CMK (cell line): ENCODE measurements at regions not wholly inside any gene's neighbourhood (a gene's known extent, or its start where the extent isn't known, plus 50 kb on each side); places are given as distances from the start of the nearest gene placed in this dataset.
"Not testable (repeated sequence)": the region's sequence is repeated elsewhere in the genome, so short reads cannot be mapped to it uniquely, and the experiment has no call there.

Source experiments
- DNase-seq: peaks from one replicate; pipeline ENCODE4 v3.0.0-alpha.2; 2010; ENCODE audit warnings: low read depth

DNA sequence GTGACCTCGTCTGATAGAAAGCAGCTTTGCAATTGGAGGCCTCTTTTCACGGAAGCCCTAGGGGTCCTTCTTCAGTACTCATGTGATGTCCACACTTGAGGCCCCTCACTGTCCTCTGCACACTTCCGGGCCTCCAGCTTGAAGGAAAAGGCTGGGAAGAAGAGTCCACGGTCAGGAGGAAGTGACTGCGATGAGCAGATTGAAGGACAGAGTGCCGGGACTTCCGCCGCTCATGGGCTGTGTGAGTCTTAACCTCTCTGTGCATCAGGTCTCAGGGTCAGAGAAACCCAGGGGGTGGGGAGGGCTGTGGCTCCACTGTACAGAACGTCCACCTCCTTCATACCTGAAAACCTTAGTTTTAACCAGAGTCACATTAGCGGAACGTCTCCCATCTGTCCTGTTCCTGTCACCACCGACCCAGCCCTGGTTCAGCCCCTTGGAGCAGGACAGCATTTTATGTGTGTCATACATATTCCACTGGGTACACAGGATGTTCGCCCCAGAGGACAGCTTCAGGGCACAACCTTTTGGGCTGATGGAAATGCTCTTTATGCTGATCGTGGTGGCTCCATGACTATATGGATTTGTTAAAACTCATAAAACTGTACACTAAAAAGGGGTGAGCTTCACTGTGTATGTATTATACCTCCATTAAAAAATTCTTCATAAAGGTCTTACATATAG, 51.0 kb upstream of the SORCS2 start:
- no peak for DNase-seq

DNA sequence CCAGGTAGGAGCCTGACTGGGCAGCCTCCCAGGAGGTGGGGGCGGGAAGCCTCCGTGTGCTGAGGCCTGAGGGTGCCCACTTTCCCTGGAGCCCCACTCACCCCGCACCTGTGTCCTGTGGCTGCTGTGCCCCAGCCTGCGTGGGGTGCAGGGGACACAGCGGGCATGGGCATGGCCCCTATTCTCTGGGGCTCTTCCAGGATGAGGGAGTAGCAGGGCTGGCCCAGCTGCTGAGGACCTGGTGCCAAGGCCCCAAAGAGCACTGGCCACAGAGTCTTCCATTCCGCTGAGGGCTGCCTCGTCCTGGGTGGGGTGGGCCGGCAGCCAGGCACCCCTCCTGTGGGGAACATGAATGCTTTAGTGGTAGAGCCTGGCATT, 51.7 kb upstream of the SORCS2 start:
- DNase-seq, result no peak

- no peak for DNase-seq
Measured at GRCh38 chr4:7140062-7140691, 52.2 kb upstream of the SORCS2 start.

GRCh38 chr4:7139167-7139982, 53.0 kb upstream of the SORCS2 start:
- DNase-seq, result no peak

GRCh38 chr4:7138223-7139166, 53.8 kb upstream of the SORCS2 start:
- DNase-seq, result no peak

DNA sequence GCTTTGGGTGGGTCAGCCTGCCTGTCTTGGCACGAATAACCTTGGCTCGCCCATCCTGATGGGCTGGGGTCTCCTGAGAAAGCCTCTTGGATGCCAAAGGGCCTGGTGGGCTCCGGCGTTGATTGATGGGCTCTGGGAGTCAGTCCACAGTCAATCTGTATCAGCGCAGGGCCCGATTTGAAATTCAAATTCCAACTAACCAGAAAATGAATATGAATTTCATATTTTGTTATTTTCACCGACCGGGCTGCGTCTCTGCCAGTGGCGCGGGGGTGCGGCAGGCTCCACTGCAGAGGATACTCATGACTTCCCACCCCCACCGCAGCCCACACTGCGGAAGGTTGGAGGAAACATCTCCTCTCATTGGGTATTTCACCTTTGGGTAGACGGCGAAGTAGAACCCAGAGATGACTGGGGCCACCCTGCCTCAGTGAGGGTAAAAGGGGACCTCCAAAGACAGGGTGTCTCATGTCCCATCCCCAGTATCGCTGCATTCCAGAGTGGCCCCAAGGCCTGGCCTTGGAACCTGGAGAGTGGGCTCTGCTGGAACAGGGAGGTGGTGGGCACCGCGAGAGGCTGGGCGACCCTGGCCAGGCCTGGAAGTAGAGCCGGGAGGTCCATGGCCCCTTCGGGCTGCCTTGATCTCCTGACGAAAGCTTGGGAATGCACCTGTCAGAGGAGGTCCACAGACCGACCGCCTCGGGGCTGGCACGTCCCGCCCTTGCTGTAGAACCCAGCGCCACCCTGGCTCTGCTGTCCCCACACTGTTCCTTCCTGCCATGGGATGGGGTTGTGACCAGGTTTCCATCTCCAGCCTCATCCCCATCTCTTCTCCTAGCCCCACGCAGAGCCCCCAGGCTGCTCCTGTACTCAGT, 54.8 kb upstream of the SORCS2 start:
- DNase-seq, result no peak

GRCh38 chr4:7136351-7136750, 56.0 kb upstream of the SORCS2 start:
- DNase-seq, result no peak

DNA sequence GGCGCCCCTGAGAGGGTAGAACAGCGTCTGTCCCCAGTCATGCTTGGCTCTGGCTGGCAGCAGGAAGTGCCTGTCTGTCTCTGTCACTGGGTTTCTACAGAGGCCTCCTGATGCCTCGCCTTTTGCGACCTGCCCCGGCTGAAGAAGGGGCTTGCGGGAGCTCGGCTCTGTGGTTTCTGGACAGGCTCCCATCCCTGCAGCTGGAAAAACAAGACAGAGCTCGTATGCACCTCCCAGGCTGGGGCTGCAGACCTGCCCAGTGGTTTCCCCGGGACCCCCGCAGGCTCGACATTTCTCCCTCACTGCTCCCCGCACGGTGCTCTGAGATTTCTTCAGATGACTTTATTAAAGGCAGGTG, 57.0 kb upstream of the SORCS2 start:
- no peak for DNase-seq

GRCh38 chr4:7134737-7135388, 57.5 kb upstream of the SORCS2 start:
- no peak for DNase-seq

GRCh38 chr4:7133818-7134650, 58.3 kb upstream of the SORCS2 start:
- not testable (repeated sequence) for DNase-seq

DNA sequence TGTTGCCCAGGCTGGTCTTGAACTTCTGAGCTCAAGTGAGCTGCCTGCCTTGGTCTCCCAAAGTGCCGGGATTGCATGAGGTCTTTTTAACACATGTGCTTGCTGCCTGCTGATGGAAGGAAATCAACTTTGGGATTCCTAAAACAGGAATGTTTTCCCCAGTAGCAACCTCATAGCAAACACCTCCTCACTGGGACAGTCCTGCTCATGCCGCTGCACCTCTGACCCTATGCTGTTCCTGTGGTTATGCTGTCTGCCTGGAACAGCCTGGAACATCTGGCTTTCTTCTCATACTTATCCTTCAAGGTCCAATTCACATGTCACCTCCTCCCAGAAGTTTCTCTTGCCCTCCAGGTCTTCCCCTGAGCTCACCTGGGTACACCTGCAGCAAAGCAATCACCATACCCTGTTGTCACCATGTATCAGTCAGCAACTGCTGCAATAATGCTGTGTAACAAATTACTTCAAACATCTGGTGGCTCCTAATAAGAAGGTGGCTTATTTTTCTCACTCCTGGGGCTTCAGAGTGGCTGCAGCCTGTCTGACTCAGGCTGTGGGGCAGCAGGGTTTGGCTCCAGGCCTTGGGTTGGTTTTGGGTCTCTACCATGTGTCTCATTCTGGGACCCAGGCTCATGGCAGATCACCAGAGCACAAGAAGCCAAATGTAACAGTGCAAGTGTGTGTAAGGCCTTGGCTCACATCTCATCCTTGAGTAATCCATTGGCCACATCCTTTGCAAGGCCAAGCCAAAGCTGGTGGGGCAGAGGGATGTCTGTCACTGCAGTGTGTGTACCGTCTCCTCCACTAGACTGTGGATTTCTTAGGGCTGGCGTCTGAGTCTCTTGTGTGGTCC, 59.4 kb upstream of the SORCS2 start:
- no peak for DNase-seq

DNA sequence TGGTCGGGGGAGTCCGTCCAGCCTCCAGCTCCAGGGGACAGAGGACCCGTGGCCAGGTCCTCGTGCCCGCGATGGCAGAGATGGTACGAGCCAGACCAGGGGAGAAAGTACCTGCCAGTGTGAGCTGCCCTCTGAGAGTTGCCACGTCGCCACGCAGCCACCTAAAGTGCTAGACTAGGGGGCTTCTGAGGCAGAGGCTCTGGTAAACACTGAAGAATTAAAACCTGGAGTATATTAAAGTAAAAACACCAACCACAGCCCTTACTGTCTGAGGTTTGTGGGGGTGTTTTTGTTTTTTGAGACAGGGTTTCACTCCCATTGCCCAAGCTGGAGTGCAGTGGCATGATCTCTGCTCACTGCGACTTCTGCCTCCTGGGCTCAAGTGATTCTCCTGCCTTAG, 60.1 kb upstream of the SORCS2 start:
- DNase-seq, result no peak

GRCh38 chr4:7131498-7132031, 60.8 kb upstream of the SORCS2 start:
- no peak for DNase-seq

DNA sequence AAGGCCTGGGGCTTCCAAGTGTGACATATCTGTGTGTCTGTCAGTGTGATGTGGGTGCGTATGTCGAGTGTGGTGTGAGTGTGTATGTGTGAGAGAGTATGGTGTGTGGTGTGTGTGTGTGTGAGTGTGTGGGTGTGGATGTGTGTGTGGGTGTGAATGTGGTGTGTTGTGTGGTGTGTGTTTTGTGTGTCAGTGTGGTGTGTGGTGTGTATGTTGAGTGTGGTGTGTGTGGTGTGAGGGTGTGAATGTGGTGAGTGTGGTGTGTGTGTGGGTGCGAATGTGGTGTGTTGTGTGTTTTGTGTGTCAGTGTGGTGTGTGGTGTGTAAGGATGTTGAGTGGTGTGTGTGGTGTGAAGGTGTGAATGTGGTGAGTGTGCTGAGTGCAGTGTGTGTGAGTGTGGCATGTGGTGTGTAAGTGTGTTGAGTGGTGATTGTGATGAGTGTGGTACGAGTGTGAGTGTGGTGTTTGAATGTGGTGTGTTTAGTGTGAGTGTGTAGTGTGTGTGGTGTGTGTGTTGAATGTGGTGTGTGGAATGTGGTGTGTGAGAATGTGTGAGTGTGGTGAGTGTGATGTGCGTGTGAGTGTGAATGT, 61.6 kb upstream of the SORCS2 start:
- DNase-seq, result no peak

DNA sequence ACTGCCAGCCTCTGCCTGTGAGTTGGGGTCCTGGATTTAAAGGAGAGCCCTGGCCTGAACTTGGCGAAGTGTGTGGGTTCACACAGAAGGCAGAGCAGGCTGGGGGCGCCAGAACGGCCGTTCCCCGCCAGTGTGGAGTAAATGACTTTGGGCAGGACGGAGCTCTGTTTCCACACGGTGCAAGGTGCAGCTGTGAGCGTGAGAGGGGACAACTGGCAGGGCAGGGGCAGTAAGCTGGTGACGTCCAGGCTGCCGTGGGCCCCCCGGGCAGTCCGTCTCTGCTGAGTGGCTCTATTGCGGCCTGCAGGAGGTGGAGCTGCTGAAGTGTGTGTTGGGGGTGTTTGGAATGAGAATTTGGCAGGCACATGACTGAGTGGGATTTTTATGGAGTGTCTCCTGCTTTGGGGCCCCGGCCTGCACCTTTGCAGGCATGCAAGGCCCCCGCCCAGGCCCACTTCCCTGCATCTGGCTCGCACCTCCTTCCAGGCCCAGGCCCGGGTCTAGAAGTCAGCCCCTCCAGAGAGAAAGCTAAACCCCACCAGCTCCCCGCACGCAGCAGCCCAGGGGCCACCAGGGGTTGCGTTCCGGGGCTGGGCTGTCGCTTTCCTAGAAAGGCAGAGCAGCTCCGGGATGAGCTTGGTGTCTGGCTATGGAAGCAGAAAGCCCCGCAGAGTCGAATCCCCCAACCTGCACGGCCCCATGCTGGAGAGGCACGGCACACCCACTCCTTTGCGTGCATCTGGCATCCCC, 62.2 kb upstream of the GRPEL1 start:
- DNase-seq, result no peak

DNA sequence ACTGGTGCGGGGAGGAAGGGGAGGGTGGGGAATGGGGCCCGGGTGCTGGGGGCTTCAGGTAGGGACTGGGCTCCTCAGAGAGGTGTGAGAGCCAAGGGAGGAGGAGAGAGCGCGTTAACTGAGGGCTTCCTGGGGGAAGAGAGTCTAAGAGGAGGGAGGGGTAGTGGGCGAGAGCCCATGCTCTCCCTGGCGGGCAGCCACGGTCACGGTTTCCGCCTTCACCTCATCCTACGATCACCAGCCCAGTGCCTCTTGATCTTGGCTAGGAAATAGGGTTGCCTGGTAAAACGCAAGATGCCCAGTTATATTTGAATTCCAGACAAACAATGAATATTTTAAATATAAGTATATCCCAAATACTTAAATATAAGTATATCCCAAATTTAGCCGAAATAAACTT, 60.8 kb upstream of the GRPEL1 start:
- no peak for DNase-seq

DNA sequence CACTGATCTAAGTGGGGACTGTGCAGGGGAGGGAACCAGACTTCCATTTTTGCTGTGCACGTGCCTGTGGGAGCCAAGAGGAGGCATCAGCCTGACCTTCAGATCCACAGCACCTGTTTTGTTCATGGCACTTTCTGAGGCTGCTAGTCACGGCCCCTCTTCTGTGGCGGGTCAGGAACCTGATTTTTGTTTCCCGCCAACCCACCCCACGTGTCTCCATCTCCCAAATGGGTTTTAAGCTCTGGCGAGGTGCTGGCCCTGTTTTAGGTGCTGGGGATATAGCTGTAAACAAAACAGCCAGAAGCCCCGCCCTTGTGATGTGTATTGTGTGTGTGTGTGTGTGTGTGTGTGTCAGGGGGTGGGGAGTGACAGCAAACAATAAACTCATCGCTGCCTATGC, 60.4 kb upstream of the GRPEL1 start:
- no peak for DNase-seq
